ENCODE measurements at regions not wholly inside any gene's neighbourhood (a gene's known extent, or its start where the extent isn't known, plus 50 kb on each side); places are given as distances from the start of the nearest gene placed in this dataset.

DNA sequence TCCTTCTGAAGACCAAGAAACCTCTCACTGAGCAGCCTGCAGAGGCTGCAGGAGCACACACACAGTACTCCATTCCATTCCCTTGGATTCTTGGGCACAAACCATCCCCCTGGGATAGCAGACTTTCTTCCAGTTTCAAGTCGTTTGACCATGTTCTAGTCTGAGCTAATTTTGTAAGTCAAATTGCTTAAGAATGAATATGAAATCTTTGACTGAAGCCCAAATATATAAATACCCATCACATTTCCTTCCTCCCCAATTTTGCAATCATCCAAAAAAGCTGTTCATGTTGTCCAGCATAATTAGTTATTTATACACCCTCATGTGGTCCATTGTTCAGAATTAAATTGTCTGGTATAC lies 231.2 kb upstream of the TPRG1 start:
- Histone ChIP-seq H3K4ac (ENCODE audit: low read depth in 1 of 2, low read length in 2 of 2) (no peak overlapping the region), H2AK5ac (ENCODE audit: low read length, severe bottlenecking) (no peak overlapping the region), H3K4me2 (ENCODE audit: low read length, poor library complexity, severe bottlenecking) (no peak overlapping the region), H2BK5ac (ENCODE audit: low read depth, low read length, poor library complexity, severe bottlenecking) (no peak overlapping the region), H4K8ac (ENCODE audit: low read length) (no peak overlapping the region), H4K91ac (ENCODE audit: low read length) (no peak overlapping the region), H3K4me3 (ENCODE audit: insufficient read depth in 1 of 2, low read depth in 1 of 2, low read length in 2 of 2) (no peak overlapping the region), H2BK120ac (ENCODE audit: low read depth, low read length) (no peak overlapping the region), H3K9me3 (ENCODE audit: control insufficient read depth, low read length) (no peaks in the 10 kb centered on the region), H3K4me1 (ENCODE audit: control insufficient read depth, insufficient read depth, low read depth, low read length) (no peaks in the 10 kb centered on the region), H2BK15ac (ENCODE audit: low read depth, poor library complexity, severe bottlenecking) (no peak overlapping the region), H2AFZ (ENCODE audit: low read depth, low read length) (no peak overlapping the region), H3K27me3 (ENCODE audit: control insufficient read depth in 1 of 2, insufficient read depth in 1 of 2, low read length in 2 of 2) (no peaks in the 10 kb centered on the region), H3K79me1 (replicated peaks; ENCODE audit: low read length, poor library complexity, severe bottlenecking) (no peaks in the 10 kb centered on the region), H3K27ac (ENCODE audit: low read length, poor library complexity, severe bottlenecking) (no peak overlapping the region), H3K36me3 (ENCODE audit: control insufficient read depth in 1 of 2, insufficient read depth in 2 of 2, low read depth in 1 of 2, low read length in 2 of 2) (no peaks in the 10 kb centered on the region), H2BK12ac (ENCODE audit: low read length in 2 of 2) (no peak overlapping the region), H3K23ac (ENCODE audit: low read length in 2 of 2) (no peak overlapping the region), H3K14ac (ENCODE audit: low read length in 2 of 2) (no peak overlapping the region), H3K9ac (ENCODE audit: low read length) (no peak overlapping the region), H3K18ac (ENCODE audit: low read depth in 1 of 2, low read length in 2 of 2) (no peak overlapping the region)
- WGBS: no CpG with 5 or more reads among the region's 1 CpG
- DNase-seq: no peak

GRCh38 chr3:188941103-188941502 lies 230.7 kb upstream of the TPRG1 start:
- Histone ChIP-seq H3K4me2 (ENCODE audit: low read length, poor library complexity, severe bottlenecking) (no peak overlapping the region), H2AK5ac (ENCODE audit: low read length, severe bottlenecking) (no peak overlapping the region), H2AFZ (ENCODE audit: low read depth, low read length) (no peak overlapping the region), H3K23ac (ENCODE audit: low read length in 2 of 2) (no peak overlapping the region), H3K9ac (ENCODE audit: low read length) (no peak overlapping the region), H3K18ac (ENCODE audit: low read depth in 1 of 2, low read length in 2 of 2) (no peak overlapping the region), H3K4me3 (ENCODE audit: insufficient read depth in 1 of 2, low read depth in 1 of 2, low read length in 2 of 2) (no peak overlapping the region), H2BK5ac (ENCODE audit: low read depth, low read length, poor library complexity, severe bottlenecking) (no peak overlapping the region), H3K36me3 (ENCODE audit: control insufficient read depth in 1 of 2, insufficient read depth in 2 of 2, low read depth in 1 of 2, low read length in 2 of 2) (no peaks in the 10 kb centered on the region), H3K79me1 (replicated peaks; ENCODE audit: low read length, poor library complexity, severe bottlenecking) (no peaks in the 10 kb centered on the region), H2BK120ac (ENCODE audit: low read depth, low read length) (no peak overlapping the region), H3K9me3 (ENCODE audit: control insufficient read depth, low read length) (no peaks in the 10 kb centered on the region), H4K8ac (ENCODE audit: low read length) (no peak overlapping the region), H3K27me3 (ENCODE audit: control insufficient read depth in 1 of 2, insufficient read depth in 1 of 2, low read length in 2 of 2) (no peaks in the 10 kb centered on the region), H4K91ac (ENCODE audit: low read length) (no peak overlapping the region), H2BK12ac (ENCODE audit: low read length in 2 of 2) (no peak overlapping the region), H3K27ac (ENCODE audit: low read length, poor library complexity, severe bottlenecking) (no peak overlapping the region), H3K4me1 (ENCODE audit: control insufficient read depth, insufficient read depth, low read depth, low read length) (no peaks in the 10 kb centered on the region), H2BK15ac (ENCODE audit: low read depth, poor library complexity, severe bottlenecking) (no peak overlapping the region), H3K4ac (ENCODE audit: low read depth in 1 of 2, low read length in 2 of 2) (peak overlapping the region in 1 of 2 experiments; percentile 26), H3K14ac (ENCODE audit: low read length in 2 of 2) (no peak overlapping the region)
- WGBS: 92% methylated on average over 2 of the region's 3 CpGs
- no peak for DNase-seq

GRCh38 chr3:188942191-188942590 lies 229.6 kb upstream of the TPRG1 start:
- no peak for DNase-seq
- 100% methylated on average over 1 of the region's 2 CpGs for WGBS
- no peak overlapping the region for H4K8ac ChIP-seq (ENCODE audit: low read length)
- no peaks in the 10 kb centered on the region for H3K79me1 ChIP-seq (replicated peaks; ENCODE audit: low read length, poor library complexity, severe bottlenecking)
- no peak overlapping the region for H2BK12ac ChIP-seq (ENCODE audit: low read length in 2 of 2)
- H3K4me2 ChIP-seq (ENCODE audit: low read length, poor library complexity, severe bottlenecking): no peak overlapping the region
- H2BK5ac ChIP-seq (ENCODE audit: low read depth, low read length, poor library complexity, severe bottlenecking): no peak overlapping the region
- H3K4me1 ChIP-seq (ENCODE audit: control insufficient read depth, insufficient read depth, low read depth, low read length): peaks cover 4% of the 10 kb centered on the region
- H2AFZ ChIP-seq (ENCODE audit: low read depth, low read length): no peak overlapping the region
- H3K36me3 ChIP-seq (ENCODE audit: control insufficient read depth in 1 of 2, insufficient read depth in 2 of 2, low read depth in 1 of 2, low read length in 2 of 2): no peaks in the 10 kb centered on the region
- no peak overlapping the region for H3K27ac ChIP-seq (ENCODE audit: low read length, poor library complexity, severe bottlenecking)
- H3K23ac ChIP-seq (ENCODE audit: low read length in 2 of 2): no peak overlapping the region
- H2BK15ac ChIP-seq (ENCODE audit: low read depth, poor library complexity, severe bottlenecking): no peak overlapping the region
- no peak overlapping the region for H3K4ac ChIP-seq (ENCODE audit: low read depth in 1 of 2, low read length in 2 of 2)
- no peak overlapping the region for H3K14ac ChIP-seq (ENCODE audit: low read length in 2 of 2)
- no peak overlapping the region for H4K91ac ChIP-seq (ENCODE audit: low read length)
- no peak overlapping the region for H3K18ac ChIP-seq (ENCODE audit: low read depth in 1 of 2, low read length in 2 of 2)
- H3K4me3 ChIP-seq (ENCODE audit: insufficient read depth in 1 of 2, low read depth in 1 of 2, low read length in 2 of 2): no peak overlapping the region
- no peaks in the 10 kb centered on the region for H3K9me3 ChIP-seq (ENCODE audit: control insufficient read depth, low read length)
- H3K27me3 ChIP-seq (ENCODE audit: control insufficient read depth in 1 of 2, insufficient read depth in 1 of 2, low read length in 2 of 2): no peaks in the 10 kb centered on the region
- H2AK5ac ChIP-seq (ENCODE audit: low read length, severe bottlenecking): no peak overlapping the region
- H3K9ac ChIP-seq (ENCODE audit: low read length): no peak overlapping the region
- H2BK120ac ChIP-seq (ENCODE audit: low read depth, low read length): no peak overlapping the region

DNA sequence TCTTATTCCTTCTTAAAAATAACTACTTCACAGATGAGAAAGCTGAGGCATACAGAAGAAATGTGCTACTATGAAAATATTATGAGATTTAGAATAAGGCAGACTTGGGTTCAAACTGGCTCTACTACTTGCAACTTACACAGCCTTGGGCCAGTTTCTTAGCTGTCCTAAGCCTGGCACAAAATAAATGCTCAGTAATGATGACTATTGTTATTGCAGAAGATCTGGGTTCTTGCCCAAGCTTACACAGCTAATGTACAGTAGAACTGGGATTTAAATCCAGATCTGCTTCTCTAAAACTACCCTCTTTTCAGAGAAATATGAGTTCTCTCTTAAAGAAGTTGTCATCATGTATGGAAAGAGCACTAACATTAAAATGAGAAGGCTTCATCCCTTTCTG lies 228.2 kb upstream of the TPRG1 start:
- Histone ChIP-seq H3K14ac (ENCODE audit: low read length in 2 of 2) (no peak overlapping the region), H2AK5ac (ENCODE audit: low read length, severe bottlenecking) (no peak overlapping the region), H3K79me1 (replicated peaks; ENCODE audit: low read length, poor library complexity, severe bottlenecking) (no peaks in the 10 kb centered on the region), H3K18ac (ENCODE audit: low read depth in 1 of 2, low read length in 2 of 2) (no peak overlapping the region), H3K23ac (ENCODE audit: low read length in 2 of 2) (no peak overlapping the region), H3K27ac (ENCODE audit: low read length, poor library complexity, severe bottlenecking) (no peak overlapping the region), H3K4me1 (ENCODE audit: control insufficient read depth, insufficient read depth, low read depth, low read length) (peaks cover 12% of the 10 kb centered on the region), H3K9ac (ENCODE audit: low read length) (no peak overlapping the region), H2BK12ac (ENCODE audit: low read length in 2 of 2) (no peak overlapping the region), H3K36me3 (ENCODE audit: control insufficient read depth in 1 of 2, insufficient read depth in 2 of 2, low read depth in 1 of 2, low read length in 2 of 2) (no peaks in the 10 kb centered on the region), H4K91ac (ENCODE audit: low read length) (no peak overlapping the region), H3K27me3 (ENCODE audit: control insufficient read depth in 1 of 2, insufficient read depth in 1 of 2, low read length in 2 of 2) (no peaks in the 10 kb centered on the region), H3K4me3 (ENCODE audit: insufficient read depth in 1 of 2, low read depth in 1 of 2, low read length in 2 of 2) (no peak overlapping the region), H3K9me3 (ENCODE audit: control insufficient read depth, low read length) (no peaks in the 10 kb centered on the region), H3K4me2 (ENCODE audit: low read length, poor library complexity, severe bottlenecking) (no peak overlapping the region), H2BK120ac (ENCODE audit: low read depth, low read length) (no peak overlapping the region), H4K8ac (ENCODE audit: low read length) (no peak overlapping the region), H2AFZ (ENCODE audit: low read depth, low read length) (no peak overlapping the region), H3K4ac (ENCODE audit: low read depth in 1 of 2, low read length in 2 of 2) (no peak overlapping the region), H2BK5ac (ENCODE audit: low read depth, low read length, poor library complexity, severe bottlenecking) (no peak overlapping the region), H2BK15ac (ENCODE audit: low read depth, poor library complexity, severe bottlenecking) (no peak overlapping the region)
- no peak for DNase-seq

All from mesenchymal stem cell (in vitro differentiated cells and primary cell).